ENCODE measurements at regions not wholly inside any gene's neighbourhood (a gene's known extent, or its start where the extent isn't known, plus 50 kb on each side); places are given as distances from the start of the nearest gene placed in this dataset.

- no peaks in the 10 kb centered on the region for H3K36me3 Mint-ChIP-seq
- Histone ChIP-seq H3K4me2 (replicated peaks; ENCODE audit: extremely low read depth, low read length, poor library complexity, severe bottlenecking) (no peak overlapping the region), H3K9ac (ENCODE audit: insufficient read depth, low read length, poor library complexity, severe bottlenecking) (no peak overlapping the region), H3K4me3 (replicated peaks in 1 of 3; ENCODE audit: low read depth in 2 of 3, low read length in 3 of 3) (no peak overlapping the region), H4K20me1 (ENCODE audit: insufficient read depth, low read length) (no peaks in the 10 kb centered on the region), H2AFZ (ENCODE audit: insufficient read depth, low read depth, low read length, poor library complexity, severe bottlenecking) (no peak overlapping the region), H3K36me3 (replicated peaks in 1 of 2; ENCODE audit: control insufficient read depth in 1 of 2, insufficient read depth in 2 of 2, low read length in 2 of 2) (no peaks in the 10 kb centered on the region), H3K27ac (ENCODE audit: low read depth in 1 of 2, low read length in 2 of 2) (no peak overlapping the region), H3K27me3 (ENCODE audit: control insufficient read depth in 2 of 2, insufficient read depth in 2 of 2, low read length in 2 of 2) (no peaks in the 10 kb centered on the region), H3K79me2 (ENCODE audit: insufficient read depth, low read length) (no peaks in the 10 kb centered on the region), H3K4me1 (ENCODE audit: control insufficient read depth in 1 of 2, insufficient read depth in 2 of 2, low read length in 2 of 2) (peaks cover 4% of the 10 kb centered on the region in 2 donors), H3K9me3 (replicated peaks in 1 of 2; ENCODE audit: control insufficient read depth in 1 of 2, insufficient read depth in 1 of 2, low read length in 2 of 2) (peaks cover 0 to 8% of the 10 kb centered on the region in 2 donors)
- peaks cover 4% of the 10 kb centered on the region for H3K4me1 Mint-ChIP-seq
- TF ChIP-seq CTCF (IDR thresholded peaks at IDR 0.05) = no peak
- DNase-seq = no peak
- no peak overlapping the region for H3K4me3 Mint-ChIP-seq
- H3K9me3 Mint-ChIP-seq = peaks cover 0 to 13% (median 2%) of the 10 kb centered on the region in 7 donors
- H3K27me3 Mint-ChIP-seq (ENCODE audit: low read depth in 3 of 3) = peaks cover 0 to 6% (median 0%) of the 10 kb centered on the region in 3 donors
- intact Hi-C loops (cut with micrococcal nuclease) = no loop called here
- no CpG with 5 or more reads among the region's 4 CpGs for WGBS (ENCODE audit: insufficient coverage)
- H3K27ac Mint-ChIP-seq = no peak overlapping the region
Observed at GRCh38 chr18:5052491-5052890, 144.6 kb downstream of the AKAIN1 start.

- intact Hi-C loops (cut with micrococcal nuclease) = no loop called here
- H3K79me2 ChIP-seq (ENCODE audit: insufficient read depth, low read length) = no peaks in the 10 kb centered on the region
- WGBS (ENCODE audit: insufficient coverage) = no CpG with 5 or more reads among the region's 2 CpGs
Observed at GRCh38 chr18:5051207-5051606, 145.8 kb downstream of the AKAIN1 start.

More at GRCh38 chr18:5051207-5051606, 145.8 kb downstream of the AKAIN1 start:
- no peak overlapping the region for H3K4me3 Mint-ChIP-seq
- no peaks in the 10 kb centered on the region for H3K27me3 ChIP-seq (ENCODE audit: control insufficient read depth in 2 of 2, insufficient read depth in 2 of 2, low read length in 2 of 2)
- H3K4me2 ChIP-seq (replicated peaks; ENCODE audit: extremely low read depth, low read length, poor library complexity, severe bottlenecking) = no peak overlapping the region
- no peak overlapping the region for H3K27ac Mint-ChIP-seq
- H3K9me3 ChIP-seq (replicated peaks in 1 of 2; ENCODE audit: control insufficient read depth in 1 of 2, insufficient read depth in 1 of 2, low read length in 2 of 2) = peaks cover 0 to 8% of the 10 kb centered on the region in 2 donors
- H3K36me3 ChIP-seq (replicated peaks in 1 of 2; ENCODE audit: control insufficient read depth in 1 of 2, insufficient read depth in 2 of 2, low read length in 2 of 2) = no peaks in the 10 kb centered on the region
- H3K9ac ChIP-seq (ENCODE audit: insufficient read depth, low read length, poor library complexity, severe bottlenecking) = no peak overlapping the region
- no peak overlapping the region for H3K27ac ChIP-seq (ENCODE audit: low read depth in 1 of 2, low read length in 2 of 2)
- H2AFZ ChIP-seq (ENCODE audit: insufficient read depth, low read depth, low read length, poor library complexity, severe bottlenecking) = no peak overlapping the region
- H3K36me3 Mint-ChIP-seq = no peaks in the 10 kb centered on the region
- no peak for TF ChIP-seq CTCF (IDR thresholded peaks at IDR 0.05)
- H3K4me1 ChIP-seq (ENCODE audit: control insufficient read depth in 1 of 2, insufficient read depth in 2 of 2, low read length in 2 of 2) = no peaks in the 10 kb centered on the region
- H3K4me3 ChIP-seq (replicated peaks in 1 of 3; ENCODE audit: low read depth in 2 of 3, low read length in 3 of 3) = no peak overlapping the region
- no peaks in the 10 kb centered on the region for H4K20me1 ChIP-seq (ENCODE audit: insufficient read depth, low read length)
- peaks cover 0 to 6% (median 1%) of the 10 kb centered on the region in 3 donors for H3K27me3 Mint-ChIP-seq (ENCODE audit: low read depth in 3 of 3)
- H3K4me1 Mint-ChIP-seq = no peaks in the 10 kb centered on the region
- H3K9me3 Mint-ChIP-seq = peaks cover 0 to 15% (median 2%) of the 10 kb centered on the region in 7 donors
- no peak for DNase-seq
